GM20000 (cell line): ENCODE measurements at regions not wholly inside any gene's neighbourhood (a gene's known extent, or its start where the extent isn't known, plus 50 kb on each side); places are given as distances from the start of the nearest gene placed in this dataset.

Experiments
- DNase-seq: peaks from one replicate; pipeline ENCODE4 v3.0.0; 2012; ENCODE audit warnings: low spot score
- TF ChIP-seq, protein P1 (sequence below): IDR thresholded peaks from 2 replicates; pipeline ENCODE4 v1.5.1; 2012; ENCODE audit warnings: mild to moderate bottlenecking, control low read depth; ENCODE audit errors: extremely low read depth, missing control alignments

DNA sequence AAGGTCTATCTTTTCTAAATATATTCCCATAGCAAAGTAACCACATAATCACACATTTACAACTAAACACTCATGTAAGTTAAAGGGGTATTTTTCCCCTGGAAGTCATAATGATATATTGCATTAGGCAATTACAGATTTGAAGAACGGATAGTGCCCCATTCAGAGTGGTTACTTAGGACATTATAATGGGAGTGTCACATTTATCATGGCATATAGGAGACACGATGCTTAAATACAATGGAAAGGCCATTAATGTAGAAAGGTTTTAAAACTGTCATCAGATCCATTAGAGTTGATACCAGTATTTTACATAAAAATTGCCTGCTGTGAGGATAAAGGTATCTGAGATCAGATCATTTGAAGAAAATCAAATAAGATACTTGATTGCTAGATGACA is 582.0 kb upstream of the SEMA6D start:
- TF ChIP-seq, protein P1, sequence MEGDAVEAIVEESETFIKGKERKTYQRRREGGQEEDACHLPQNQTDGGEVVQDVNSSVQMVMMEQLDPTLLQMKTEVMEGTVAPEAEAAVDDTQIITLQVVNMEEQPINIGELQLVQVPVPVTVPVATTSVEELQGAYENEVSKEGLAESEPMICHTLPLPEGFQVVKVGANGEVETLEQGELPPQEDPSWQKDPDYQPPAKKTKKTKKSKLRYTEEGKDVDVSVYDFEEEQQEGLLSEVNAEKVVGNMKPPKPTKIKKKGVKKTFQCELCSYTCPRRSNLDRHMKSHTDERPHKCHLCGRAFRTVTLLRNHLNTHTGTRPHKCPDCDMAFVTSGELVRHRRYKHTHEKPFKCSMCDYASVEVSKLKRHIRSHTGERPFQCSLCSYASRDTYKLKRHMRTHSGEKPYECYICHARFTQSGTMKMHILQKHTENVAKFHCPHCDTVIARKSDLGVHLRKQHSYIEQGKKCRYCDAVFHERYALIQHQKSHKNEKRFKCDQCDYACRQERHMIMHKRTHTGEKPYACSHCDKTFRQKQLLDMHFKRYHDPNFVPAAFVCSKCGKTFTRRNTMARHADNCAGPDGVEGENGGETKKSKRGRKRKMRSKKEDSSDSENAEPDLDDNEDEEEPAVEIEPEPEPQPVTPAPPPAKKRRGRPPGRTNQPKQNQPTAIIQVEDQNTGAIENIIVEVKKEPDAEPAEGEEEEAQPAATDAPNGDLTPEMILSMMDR: no peak
- no peak for DNase-seq

DNA sequence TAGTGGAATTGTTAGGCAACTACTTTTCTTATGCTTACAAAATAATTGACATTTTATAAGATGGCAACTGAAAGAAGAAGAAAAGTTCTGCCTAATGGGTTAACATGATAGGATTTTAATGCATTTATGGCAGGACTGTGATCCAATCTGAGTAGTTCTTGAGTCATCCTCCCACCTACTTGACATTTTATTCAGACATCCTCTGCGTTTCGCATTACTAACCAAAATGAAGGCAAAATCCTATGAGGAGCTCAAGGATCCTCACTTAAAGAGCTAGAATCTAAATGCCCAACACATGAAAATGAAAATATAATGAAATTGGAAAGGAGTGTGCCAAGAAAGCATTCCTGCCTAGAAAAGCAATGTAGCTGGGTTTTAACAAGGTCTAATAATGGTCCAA is 581.1 kb upstream of the SEMA6D start:
- no peak for DNase-seq
- TF ChIP-seq, protein P1: no peak

DNA sequence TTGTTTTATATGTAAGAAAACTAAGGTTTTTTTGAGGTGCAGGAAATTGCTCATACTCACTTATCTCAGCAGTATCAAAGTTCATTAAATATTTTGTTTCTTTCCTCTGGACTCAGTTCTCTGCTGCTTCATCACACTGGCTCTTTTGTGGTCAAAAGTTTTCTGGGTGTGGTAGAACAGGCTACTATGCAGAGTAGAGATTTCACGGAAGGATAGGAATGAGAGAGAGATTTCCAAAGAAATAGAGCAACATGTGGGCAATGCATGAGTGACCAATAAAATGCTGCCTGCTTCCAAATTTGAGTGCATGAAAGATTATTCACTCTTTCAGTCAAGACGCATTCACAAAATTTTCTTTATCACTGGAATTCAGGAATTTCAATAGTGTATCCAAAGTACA is 577.3 kb upstream of the SEMA6D start:
- TF ChIP-seq, protein P1: no peak
- DNase-seq: no peak

DNA sequence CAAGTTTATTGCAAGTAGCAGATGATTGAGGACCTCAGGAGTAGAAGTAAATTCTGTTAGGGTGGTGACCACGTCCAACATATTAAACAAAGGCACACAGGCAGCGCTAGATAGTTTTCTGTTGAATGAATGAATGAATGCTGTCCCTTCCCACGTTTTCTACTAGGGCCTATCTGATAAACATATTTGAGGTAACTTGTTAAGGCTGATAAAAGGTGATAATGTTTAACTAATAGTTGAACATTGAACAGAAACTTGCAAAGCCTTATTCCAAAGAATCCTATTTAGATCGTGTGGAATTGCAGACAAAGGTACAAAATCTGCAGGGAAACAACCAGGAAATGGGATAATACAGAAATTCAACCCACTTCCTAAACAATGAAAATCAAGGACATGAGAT is 559.5 kb upstream of the SEMA6D start:
- TF ChIP-seq, protein P1: no peak
- DNase-seq: no peak

DNA sequence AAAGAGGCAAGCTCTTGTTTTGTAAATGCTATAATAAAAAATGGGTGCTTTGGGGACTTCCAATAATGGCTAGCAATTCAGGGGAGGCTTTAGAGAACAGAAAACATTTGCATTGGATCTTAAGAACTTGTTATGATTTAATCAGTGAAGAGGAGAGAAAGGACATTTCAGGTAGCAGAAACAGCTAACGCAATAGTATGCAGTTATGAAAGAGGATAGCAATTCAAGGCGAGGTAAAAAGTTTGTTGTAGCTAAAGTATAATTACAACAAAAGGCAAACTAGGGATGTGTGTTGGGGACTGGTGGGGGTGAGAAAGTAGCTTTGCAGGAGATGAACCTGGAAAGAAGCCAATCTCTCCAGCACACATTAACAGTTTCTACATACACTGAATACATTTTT is 558.7 kb upstream of the SEMA6D start:
- no peak for DNase-seq
- TF ChIP-seq, protein P1: no peak

DNA sequence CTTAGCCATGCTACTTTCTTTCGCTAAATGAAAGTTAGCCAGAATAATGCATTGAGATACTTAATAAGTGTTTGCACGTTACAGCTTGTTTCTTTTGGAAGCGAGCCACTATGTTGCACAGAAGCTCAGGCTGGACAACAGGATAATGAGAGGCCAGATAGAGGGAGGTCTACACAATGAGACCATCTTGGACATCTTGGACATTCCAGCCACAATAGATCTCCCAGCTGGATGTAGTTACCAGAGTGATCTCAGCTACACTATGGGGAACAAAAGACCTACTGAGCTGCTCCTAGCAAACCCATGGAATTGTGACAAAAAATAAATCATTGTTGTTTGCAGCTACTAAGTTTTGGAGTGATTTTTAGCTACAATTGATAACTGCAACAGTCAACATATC is 540.1 kb upstream of the SEMA6D start:
- no peak for DNase-seq
- TF ChIP-seq, protein P1: no peak

DNA sequence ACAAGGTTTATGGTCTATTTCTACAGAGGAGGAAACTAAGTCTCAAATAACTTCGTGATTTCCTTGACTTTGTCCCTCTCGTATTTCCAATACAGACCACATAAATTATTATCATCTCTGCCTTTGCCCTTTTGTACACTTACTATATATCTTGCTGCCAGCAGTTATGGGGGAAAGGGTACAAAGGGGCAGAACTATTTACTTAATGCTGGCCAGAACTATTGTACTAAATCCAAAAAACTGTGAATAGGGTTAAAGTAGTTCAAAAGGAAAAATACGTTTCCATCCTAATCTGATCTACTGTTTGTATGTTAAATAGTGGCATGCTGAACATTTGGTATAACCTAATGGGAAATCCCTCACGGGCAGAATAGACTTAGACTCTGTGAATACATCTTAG is 537.3 kb upstream of the SEMA6D start:
- DNase-seq: no peak
- TF ChIP-seq, protein P1: no peak

DNA sequence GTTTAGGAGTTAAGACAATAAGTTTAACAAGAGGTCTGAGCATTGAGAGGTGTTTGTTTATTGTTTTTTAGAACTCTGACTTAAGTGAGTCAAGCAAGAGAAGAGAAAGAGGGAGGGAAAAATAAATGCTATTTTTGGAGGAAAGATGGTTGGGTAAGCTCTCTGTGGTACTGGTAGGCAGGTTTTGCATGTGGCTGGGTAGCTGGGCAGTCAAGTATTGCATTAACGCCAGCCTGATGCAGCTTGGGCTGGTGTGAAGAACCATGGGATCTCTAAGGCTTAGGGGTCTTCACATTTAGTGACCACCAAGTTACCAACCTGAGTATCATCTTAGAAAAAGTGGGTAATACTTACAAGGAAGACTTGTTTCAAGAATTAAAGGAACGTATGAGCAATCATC is 534.5 kb upstream of the SEMA6D start:
- DNase-seq: no peak
- TF ChIP-seq, protein P1: no peak
